HG03095 (cell line): ENCODE measurements at regions not wholly inside any gene's neighbourhood (a gene's known extent, or its start where the extent isn't known, plus 50 kb on each side); places are given as distances from the start of the nearest gene placed in this dataset.

Experiments used
- ATAC-seq: cut with Tn5 transposase; IDR thresholded peaks from one replicate; pipeline ENCODE4 v1.9.1; 2021; ENCODE audit warnings: moderate library complexity; ENCODE audit not compliant: unreplicated experiment

DNA sequence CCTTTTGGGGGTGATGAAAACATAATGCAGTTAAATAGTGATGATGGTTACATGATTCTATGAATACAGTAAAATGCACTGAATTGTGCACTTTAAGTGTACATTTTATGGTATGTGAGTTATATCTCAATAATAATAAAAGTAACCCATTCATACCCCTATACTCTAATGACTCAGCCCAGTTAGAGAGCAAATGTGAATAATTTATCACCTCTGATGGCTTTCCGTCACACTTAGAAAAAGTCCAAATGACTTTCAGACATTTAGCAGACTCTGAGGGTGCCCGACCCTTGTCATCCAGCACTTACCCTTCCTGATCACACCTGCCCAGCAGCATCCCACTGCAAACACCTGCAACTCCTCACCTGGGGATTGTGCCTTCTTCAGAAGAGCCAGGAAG lies 148.1 kb upstream of the MAF start:
- ATAC-seq, result no peak

DNA sequence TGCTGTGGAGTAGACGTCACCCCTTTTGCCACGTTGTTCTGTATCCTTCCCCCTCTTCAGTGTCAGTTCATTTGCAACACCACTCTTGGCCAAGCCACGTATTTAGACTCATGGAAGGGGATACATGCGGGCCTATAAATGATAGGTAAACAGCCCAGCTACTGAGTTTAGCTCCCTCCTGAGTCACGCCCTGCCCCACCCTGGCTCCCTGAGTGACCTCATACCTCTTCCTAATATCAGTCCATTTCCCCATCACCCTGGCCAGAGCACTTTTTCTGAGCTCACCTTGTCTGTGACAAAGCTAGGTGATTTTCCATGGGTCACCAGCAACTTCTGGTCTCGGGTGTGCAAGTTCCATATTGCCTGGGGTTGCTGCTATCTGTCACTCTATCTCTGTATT lies 147.2 kb upstream of the MAF start:
- ATAC-seq, result no peak

DNA sequence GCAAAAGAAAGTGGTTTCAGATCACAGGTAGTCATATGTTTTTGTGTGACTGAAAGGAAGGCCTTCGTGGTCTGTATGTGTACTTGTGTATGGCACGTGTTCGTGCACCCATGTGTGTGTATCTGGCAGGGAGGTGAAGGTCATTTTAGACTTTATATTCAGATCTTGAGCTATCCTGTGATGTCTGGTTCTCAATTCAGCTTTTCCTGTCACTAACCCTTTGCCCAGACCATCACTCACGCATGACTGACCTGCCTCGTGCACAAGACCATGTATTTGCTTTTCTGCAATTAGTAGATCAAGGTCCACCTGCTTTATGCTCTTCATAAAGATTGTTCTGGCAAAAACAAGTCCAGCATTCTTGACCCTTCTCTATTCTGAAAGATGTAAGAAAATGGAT lies 139.7 kb upstream of the MAF start:
- ATAC-seq, result no peak

DNA sequence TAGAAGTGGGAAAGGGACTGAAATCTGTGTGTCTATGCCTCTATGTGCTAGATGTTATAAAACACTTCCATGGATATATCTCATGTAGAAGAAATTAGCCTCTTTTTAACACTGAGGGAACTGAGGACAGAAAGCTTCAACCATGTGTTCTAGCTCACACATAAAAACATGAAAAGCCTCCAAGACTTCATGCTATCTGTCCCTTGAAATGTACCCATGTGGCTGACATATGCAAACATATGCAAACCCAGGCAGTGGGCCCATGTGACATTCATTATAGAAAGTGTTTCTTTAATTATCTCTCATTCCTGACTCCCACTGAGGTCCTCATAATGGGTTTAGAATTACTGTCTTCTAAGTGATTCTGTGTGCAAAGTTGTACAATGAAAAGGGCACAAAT lies 134.7 kb upstream of the MAF start:
- no peak for ATAC-seq

DNA sequence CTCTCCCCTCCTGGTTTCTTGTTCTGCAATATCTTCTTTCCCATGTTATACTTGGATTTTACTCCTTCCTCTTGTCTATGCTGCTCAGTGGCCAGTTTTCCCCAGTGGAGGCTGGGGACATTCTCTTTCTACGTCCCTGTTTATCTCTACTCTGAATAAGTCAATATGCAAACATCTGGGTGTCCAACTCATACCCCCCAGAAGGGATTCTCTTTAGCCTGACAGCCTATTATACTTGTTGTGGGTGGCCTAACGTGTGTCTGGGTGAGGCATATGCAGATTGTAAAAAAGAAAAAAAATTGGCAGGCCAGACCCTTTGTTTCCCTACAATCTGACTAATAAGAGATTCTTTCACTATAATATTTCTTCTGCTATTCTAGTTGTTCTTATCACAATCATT lies 134.2 kb upstream of the MAF start:
- no peak for ATAC-seq

DNA sequence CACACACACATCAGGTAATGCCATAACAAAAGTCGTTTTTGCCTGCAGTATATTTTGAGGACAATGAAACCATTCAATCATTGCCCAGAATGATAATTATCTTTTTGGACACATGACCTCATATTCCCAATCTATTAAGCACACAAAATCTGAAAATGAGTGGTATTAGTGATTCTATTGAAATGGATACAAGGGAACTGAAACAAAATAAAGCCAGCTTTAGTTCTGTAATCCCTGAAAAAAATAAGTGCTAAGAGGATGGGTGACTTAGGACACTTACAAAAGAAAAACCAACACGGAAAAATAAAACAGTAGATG lies 128.3 kb upstream of the MAF start:
- ATAC-seq, result no peak

DNA sequence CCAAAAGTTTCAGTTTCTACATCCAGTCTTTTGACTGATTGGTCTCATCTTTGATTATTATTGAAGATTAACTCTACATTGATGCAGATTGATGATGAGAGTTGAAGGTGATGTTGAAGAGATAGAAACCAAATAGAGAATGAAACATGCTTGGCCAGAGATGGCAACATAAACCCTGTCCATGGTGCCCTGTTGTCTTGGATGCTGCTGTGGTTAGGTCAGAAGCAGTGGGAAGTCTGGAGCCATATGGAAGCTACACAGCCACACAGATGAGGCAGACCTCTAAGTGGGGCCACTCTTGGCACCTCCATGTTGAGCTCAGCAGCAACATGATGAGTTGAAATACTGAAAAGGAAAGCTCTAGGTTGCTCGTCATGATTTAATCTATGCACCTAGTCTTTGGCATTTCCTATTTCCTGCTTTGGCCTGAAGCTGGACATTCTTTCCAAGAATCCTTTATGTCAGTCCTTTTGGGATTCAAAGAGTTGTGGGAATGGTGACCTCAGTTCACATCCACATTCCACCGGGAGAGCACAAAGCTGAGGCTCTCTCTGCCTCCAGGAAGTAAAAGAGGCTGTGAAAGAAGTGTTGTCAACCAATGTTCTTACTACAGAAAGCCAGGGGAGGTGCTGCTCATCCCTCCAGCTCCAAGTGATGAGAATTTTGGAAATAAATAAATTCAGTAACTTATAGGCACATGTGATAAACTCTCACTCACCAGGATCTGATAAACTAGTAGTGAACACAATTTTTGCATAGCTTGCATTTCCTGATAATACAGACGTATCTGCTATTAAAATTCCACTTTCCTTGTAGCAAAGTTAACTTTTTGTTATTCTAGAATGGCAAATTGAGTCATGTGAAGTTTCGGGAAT lies 127.7 kb upstream of the MAF start:
- no peak for ATAC-seq

DNA sequence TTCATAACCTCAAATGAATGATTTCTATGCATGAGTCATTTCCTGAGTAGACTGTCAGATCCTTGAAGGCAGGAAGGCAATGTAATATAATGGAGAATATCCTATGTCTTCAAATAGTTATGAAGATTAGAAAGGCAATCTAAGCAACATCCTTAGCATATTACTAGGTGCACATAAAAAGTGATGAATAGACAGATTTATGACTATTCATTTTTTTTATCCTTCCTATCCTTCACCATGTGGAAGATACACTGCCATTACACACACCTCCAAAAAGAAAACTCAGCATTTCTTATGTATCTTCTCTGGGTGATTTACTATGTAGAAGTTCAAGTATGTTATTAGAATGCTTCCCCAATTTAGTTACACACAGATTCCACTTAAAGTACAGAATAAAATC lies 126.4 kb upstream of the MAF start:
- ATAC-seq, result no peak

DNA sequence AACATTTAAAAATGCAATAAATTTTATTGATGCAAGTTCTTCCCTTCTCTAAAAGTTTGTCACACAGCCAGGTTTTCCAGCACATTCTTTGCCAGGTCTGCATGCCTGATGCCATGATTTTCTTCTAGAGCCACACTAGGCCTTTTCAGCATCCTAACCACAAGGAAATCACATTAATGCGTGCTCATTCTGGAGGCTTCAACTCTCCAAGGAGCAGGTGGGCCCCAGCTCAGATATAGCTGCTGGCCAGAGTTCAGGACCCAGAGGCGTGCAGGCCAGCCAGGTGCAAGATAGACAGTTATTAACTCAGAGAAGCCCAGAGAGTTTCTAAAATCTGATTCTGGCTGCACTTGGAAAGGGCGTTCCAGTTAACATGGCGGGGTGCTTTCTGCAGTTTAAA lies 124.5 kb upstream of the MAF start:
- no peak for ATAC-seq

DNA sequence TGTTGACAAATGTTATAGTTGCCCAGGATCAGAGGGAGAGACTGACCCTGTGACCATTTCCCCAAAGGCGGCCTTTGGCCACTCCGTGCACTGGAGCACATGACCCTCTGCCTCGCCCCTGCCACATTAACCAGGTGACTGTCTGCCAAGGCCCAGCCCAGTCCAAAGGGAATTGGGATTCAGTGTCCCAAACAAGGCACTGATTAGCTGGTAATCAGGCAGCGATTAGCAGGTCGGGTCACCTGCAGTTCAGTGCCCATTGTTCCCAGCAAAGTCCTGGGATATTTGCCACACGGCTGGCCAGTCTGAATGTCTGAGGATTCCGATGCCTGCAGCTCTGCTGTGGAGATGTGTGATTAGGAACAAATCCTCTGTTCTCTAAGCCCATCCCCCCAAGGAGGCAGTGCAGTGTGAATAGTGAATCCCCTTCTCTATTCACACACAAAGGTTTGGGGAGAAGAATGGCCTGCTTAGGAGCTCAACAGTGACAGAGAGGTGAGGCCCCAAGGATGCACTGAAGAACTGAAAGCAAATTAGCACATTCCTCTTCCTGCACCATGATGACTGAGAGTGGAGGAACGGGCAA lies 123.1 kb upstream of the MAF start:
- ATAC-seq, result no peak

DNA sequence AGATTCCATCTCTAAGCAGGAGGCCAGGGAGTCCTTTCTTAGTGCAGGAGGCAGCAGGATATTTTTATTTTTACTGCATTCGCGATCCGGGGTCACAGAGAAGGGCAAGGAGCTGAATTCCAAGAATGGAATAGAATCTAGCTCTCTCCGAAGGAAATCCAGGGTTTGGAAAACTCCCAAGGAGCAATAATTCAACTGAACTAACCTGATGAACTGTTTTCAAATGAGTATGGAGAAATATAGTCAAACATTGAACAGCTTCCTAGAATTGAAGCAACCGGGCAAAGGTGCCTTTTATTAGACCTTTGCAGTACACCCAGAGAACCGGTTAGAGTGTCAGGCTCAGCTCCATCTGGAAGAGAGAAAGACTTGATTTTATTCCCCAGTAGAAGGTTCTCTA lies 120.7 kb upstream of the MAF start:
- ATAC-seq, result no peak

DNA sequence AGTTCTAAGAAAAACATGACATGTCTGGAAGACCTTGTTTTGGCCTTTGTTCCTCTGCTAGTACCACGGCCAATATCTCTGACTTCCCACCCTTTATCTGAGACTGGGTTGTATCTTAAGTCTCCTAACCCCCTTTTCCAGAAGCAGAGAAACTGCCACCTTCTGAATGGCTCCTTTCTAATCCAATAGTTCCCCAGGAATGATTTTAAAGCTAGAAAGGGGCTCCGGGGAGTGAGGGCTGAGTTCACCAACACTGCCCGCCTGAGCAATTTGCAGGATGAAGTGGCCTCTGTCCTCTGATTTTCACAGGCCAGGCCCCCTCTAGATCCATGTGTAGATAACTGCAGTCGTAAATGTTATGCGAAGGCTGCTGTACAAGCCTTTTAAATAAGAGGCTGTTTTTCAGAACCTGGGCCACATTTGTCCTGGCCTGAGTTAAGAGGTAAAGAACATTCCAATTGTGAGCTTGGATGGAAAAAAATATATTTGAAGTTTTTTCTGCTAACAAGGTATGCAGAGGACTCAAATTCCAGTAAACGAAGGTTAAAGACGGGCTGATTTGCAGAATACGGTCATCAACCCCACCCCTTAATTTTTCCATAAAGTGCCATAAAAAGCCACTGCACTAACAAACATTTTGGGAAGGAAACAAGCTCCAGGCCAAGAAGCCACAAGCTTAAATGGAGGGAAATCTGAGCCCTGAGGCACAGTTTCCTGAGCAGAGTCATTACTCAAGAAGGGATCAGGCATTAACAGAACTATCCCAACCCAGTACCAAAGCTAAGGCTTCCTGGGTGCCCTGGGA lies 117.0 kb upstream of the MAF start:
- no peak for ATAC-seq

DNA sequence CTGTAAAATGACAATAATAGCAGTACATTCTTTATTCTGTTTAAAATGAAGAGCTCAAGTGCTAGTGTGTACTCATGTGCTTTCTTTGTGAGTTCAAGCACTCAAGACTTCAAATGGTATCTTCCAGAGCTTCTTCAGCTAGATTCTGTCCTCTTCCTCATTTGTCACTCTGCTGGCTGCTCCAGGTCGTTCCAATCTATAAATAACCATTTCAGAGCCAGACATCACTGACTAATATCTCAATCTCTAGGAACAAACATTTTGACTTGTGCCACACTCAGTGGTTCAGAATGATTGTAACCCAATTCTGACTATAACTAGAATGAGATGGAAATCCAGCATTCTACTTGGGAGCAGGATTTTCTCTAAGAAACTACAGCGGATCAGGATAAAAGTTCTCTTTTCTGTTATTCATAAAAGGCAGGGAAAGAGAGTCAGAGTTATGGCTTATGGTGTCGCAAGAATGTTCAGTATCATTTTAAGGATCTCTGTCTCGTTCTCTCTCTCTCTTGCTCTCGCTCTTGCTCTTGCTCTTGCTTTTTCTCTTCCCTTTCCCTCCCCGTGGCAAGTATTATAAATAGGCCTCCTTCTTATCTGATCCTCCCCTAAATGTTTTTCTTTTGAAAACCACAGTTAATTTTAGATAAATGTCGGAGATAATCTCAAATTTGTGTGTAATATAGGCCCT lies 116.3 kb upstream of the MAF start:
- no peak for ATAC-seq

DNA sequence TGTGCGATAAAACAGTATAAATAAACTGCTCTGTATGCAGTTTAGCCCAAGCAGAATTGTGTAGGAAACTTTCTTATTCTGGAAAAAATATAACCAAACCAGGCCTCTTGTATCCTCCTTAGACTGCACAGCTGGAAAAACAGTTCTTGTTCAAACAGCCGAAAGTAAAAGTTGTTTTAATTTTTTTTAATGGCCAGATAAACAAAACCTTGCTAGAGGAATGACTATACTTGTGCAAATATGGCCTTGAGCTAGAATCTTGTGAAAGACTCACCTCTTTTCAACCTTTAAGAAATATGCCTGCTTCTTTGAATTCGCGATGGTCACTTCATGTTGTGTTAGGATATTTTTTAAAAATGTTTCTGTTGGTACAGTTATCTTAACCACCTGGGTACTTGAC lies 114.5 kb upstream of the MAF start:
- ATAC-seq, result no peak

DNA sequence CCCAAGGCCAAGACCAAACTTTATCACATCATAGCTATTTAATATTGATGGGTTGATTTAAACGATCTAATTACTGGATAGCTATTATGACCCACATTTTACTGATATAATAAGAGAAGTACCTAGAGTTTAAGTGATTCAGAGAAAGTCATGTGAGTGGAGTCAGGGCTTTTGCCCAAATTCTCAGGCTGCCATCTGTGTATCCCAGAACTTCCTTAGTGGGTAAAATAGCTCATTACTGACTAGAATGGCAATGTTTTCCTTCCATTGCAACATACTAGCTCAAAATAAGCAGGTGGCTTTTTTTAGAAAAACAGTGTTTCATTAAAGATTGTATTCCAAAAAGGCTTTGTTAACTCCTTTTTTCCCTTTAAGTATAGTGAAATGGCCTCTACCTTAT lies 113.9 kb upstream of the MAF start:
- ATAC-seq, result no peak

DNA sequence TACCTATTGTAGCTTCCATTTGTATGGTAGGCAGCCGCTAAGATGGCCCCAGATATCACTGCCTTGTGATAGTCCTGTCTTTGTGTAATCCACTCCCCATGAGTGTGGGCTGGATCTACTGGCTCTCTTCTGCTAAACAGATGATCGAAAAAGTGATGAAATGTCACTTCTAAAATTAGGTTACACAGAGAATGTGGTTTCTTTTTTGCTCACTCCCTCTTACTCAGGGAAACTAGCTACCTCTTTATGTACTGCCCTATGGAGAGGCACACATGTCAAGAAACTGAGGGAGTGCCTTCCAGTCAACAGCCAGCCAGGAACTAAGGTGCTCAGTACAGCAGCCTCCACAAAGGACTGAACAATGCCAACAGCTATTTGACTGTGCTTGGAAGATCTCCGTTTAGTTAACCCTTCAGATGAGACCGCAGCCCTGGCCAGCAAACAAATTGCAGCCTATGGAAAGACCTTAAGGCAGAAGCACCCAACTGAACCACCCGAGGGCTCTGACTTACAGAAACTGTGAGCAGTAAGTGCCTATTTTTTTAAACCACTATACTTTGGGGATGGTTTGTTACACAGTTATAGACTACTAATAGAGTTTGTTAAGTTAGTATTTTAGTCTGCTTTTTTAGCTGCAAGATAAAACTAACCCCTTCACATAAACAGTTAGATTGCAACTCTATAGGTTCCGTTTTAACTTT lies 113.2 kb upstream of the MAF start:
- no peak for ATAC-seq

DNA sequence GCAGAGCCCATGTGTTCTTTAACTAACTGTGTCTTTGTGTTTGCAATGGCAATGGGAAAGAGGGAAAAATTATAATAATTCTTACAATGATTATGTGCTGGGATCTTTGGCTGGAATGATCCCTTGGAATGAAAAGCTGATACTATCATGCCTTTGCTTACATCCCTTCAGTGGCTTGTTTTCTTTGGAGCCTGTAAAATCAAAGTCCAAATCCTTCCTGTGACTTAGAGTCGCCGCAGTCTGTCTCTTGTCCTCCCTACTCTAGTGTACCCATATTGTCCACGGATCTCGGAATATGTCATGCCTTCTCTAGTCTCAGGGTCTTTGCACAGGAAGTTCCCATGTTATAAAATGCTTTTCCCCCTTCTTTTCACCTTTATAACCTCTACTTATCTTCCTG lies 111.7 kb upstream of the MAF start:
- ATAC-seq, result no peak

DNA sequence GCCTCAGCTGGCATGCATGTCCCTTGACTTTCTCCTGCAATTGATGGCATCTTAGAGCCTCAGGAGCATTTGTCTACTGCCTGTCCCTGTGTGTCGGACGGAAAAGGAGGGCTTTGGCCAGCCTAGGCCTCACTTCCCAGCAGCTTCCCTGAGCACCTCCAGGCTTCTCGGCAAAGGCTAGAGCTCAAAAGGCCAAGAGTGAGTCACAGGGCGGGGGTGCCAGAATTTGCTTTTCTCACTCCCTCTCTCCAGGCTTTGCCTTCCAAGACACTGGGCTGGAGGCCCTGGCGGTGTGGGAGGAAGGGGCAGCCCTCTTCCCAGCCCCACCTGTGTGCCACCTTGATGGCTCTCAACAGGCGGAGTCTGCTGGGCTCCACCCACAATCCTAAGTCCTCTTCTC lies 107.3 kb upstream of the MAF start:
- ATAC-seq, result no peak

DNA sequence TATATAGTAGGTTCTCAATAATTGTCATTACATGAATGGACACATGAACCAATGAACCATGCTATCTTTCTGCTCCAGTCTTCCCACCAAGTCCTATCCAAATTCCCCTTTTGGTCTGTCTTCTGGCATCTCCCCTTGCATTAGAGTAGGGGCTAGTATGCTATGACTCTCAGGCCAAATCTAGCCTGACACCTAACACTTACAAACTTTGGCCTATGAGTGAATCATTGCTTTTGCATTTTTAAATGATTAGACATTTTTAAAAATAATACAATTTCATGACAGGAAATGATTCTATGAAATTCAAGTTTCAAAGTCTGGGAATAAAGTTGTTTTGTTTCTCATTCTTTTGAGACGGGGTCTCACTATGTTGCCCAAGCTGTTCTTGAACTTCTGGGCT lies 102.5 kb upstream of the MAF start:
- no peak for ATAC-seq

DNA sequence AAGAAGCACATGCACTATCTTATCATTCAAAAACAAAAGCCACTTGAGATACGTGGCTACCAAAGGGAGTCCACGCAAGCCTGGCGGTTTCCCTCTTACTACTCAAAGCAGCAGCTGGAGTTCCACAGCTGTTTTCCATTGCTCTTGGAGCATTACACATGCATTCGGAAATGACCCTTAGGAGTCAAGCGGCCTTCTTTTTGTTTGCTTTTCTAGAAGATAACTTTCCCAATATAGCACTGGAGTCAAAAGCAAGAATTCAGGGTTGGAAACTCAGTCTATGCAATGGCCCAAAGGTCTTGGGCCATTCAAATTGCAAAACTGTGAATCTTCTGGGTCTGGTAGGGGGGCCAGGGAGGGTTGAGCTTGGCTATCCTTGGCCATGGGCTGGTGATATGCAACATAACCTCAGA lies 97.8 kb upstream of the MAF start:
- ATAC-seq, result no peak

DNA sequence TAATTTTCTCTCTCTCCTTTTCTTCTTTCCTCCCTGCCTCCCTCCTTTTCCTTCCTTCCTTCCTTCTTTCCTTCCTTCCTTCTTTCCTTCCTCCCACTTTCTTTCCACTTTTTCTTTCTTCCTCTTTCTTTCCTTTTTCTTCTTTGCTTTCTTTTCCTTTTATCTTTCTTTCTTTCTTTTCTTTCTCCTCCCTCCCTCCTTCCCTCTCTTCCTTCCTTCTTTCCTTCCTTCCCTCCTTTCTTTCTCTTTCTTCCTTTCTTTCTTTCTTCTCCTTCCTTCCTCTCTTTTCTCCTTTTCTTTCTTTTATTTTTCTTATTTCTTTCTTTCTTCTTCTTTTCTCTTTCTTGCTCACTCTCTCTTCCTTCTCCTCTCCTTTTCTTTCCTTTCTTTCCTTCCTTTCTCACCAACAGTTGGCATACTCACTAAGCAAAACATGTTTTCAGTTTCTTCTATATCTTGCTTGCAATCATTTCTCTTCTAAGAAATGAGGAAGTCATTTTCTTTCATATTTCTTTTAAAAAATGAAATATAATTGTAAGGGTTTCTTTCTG lies 97.1 kb upstream of the MAF start:
- ATAC-seq, result no peak
